A549 (cell line): ENCODE measurements at regions not wholly inside any gene's neighbourhood (a gene's known extent, or its start where the extent isn't known, plus 50 kb on each side); places are given as distances from the start of the nearest gene placed in this dataset.

Source experiments
- ATAC-seq, 2 experiments: fragments of 200-7000 bp in 1 of 2; fragments of >200 bp in 1 of 2; cut with Nextera tagmentation in 1 of 2; cut with Tn5 transposase in 1 of 2; 3 replicates each; pipeline versions ENCODE4 v1.8.0 to v1.9.1; 2018 to 2020; ENCODE audit warnings: mild to moderate bottlenecking in 1 of 2, moderate library complexity in 1 of 2
- CTCF ChIA-PET: fragments of 300-600 bp; sonication (Branson Sonifier 250); formaldehyde crosslinking; extraction: SDS; loops from one replicate; lab custom pipeline; 2021; ENCODE audit warnings: antibody characterized with exemption, inconsistent platforms; lab: Yijun Ruan, JAX
- POLR2A ChIA-PET: fragments of 350-600 bp; formaldehyde crosslinking; extraction: SDS; loops from one replicate; lab custom pipeline; 2021; ENCODE audit warnings: antibody characterized with exemption, inconsistent platforms; lab: Yijun Ruan, JAX
- DNase-seq, 2 experiments: peaks; one replicate each; pipeline versions ENCODE4 v3.0.0 to v3.0.0-alpha.2; 2011 to 2016; ENCODE audit warnings: low read depth in 1 of 2, low spot score in 1 of 2
- FAIRE-seq: peaks from 2 replicates; lab custom pipeline; 2011; peaks lifted over from hg19 to GRCh38; lab: Jason Lieb, UNC
- H3K27ac ChIP-seq, 2 experiments: fragments of >200 bp; sonication (Bioruptor Twin); formaldehyde crosslinking; 3 replicates each; pipeline ENCODE4 v1.5.1; 2016 to 2017
- H3K4me1 ChIP-seq: fragments of >200 bp; sonication (Bioruptor Twin); formaldehyde crosslinking; 3 replicates; pipeline ENCODE4 v1.6.1; 2016
- H3K4me2 ChIP-seq: fragments of >200 bp; sonication (Bioruptor Twin); formaldehyde crosslinking; 3 replicates; pipeline ENCODE4 v1.6.1; 2016
- H3K4me3 ChIP-seq: fragments of >200 bp; sonication (Bioruptor Twin); formaldehyde crosslinking; 3 replicates; pipeline ENCODE4 v1.5.1; 2016
- H3K9me3 ChIP-seq: fragments of >200 bp; sonication (Bioruptor Twin); formaldehyde crosslinking; 3 replicates; pipeline ENCODE4 v1.6.1; 2016
- BCL3 ChIP-seq: fragments of >200 bp; sonication (Bioruptor Twin); formaldehyde crosslinking; IDR thresholded peaks from 3 replicates; pipeline ENCODE4 v1.6.1; 2016
- CTCF ChIP-seq: fragments of >200 bp; sonication (Bioruptor Twin); formaldehyde crosslinking; IDR thresholded peaks from 3 replicates; pipeline ENCODE4 v1.5.1; 2016
- FOSL2 ChIP-seq, 2 experiments: fragments of 450-650 bp in 1 of 2; fragments of >200 bp in 1 of 2; sonication (Bioruptor Twin) in 1 of 2; formaldehyde crosslinking; IDR thresholded peaks; 2 replicates each; pipeline versions ENCODE4 v1.5.0 to v1.6.1; 2016 to 2020; ENCODE audit warnings: mild to moderate bottlenecking in 1 of 2, moderate library complexity in 1 of 2
- HMGXB4 ChIP-seq: fragments of 250-450 bp; sonication (Bioruptor Pico); IDR thresholded peaks from 2 replicates; pipeline ENCODE4 v1.5.0; 2021; ENCODE audit warnings: mild to moderate bottlenecking, moderate library complexity, borderline replicate concordance
- HOXB13 ChIP-seq: fragments of 250-450 bp; sonication (Bioruptor Pico); IDR thresholded peaks from 2 replicates; pipeline ENCODE4 v1.5.0; 2020; ENCODE audit warnings: low read depth, mild to moderate bottlenecking, moderate library complexity
- KDM5A ChIP-seq: fragments of 200-600 bp; sonication (generic); IDR thresholded peaks from 2 replicates; pipeline ENCODE4 v1.6.1; 2016; ENCODE audit warnings: antibody characterized with exemption, mild to moderate bottlenecking
- NPAS2 ChIP-seq: fragments of 250-450 bp; sonication (Bioruptor Pico); IDR thresholded peaks from 2 replicates; pipeline ENCODE4 v1.8.0; 2022; ENCODE audit warnings: mild to moderate bottlenecking, moderate library complexity, borderline replicate concordance
- PHF8 ChIP-seq: fragments of 200-600 bp; sonication (generic); IDR thresholded peaks from 2 replicates; pipeline ENCODE4 v1.6.1; 2016; ENCODE audit warnings: low read depth, mild to moderate bottlenecking, antibody characterized with exemption, moderate library complexity, borderline replicate concordance
- POLR2A ChIP-seq: IDR thresholded peaks from 2 replicates; pipeline ENCODE4 v1.6.1; 2012; ENCODE audit warnings: mild to moderate bottlenecking, low read length
- RAD21 ChIP-seq, 2 experiments: fragments of >200 bp in 1 of 2; sonication (Bioruptor Twin) in 1 of 2; formaldehyde crosslinking in 1 of 2; IDR thresholded peaks in 1 of 2; conservative IDR thresholded peaks in 1 of 2; 2 replicates in 1 of 2; 3 replicates in 1 of 2; pipeline ENCODE4 v1.6.1; 2012 to 2018; ENCODE audit warnings: inconsistent platforms in 1 of 2
- REST ChIP-seq: fragments of 200-600 bp; sonication (generic); IDR thresholded peaks from 2 replicates; pipeline ENCODE4 v1.6.1; 2016; ENCODE audit warnings: antibody characterized with exemption, mild to moderate bottlenecking, moderate library complexity
- RFX5 ChIP-seq: fragments of 450-650 bp; IDR thresholded peaks from 2 replicates; pipeline ENCODE4 v1.7.1; 2014; ENCODE audit warnings: antibody characterized with exemption, mild to moderate bottlenecking, moderate library complexity
- SMC3 ChIP-seq: fragments of >200 bp; sonication (Bioruptor Twin); formaldehyde crosslinking; IDR thresholded peaks from 3 replicates; pipeline ENCODE4 v1.6.1; 2018; ENCODE audit warnings: inconsistent platforms
- SREBF2 ChIP-seq: fragments of 450-650 bp; IDR thresholded peaks from 2 replicates; pipeline ENCODE4 v1.6.1; 2014; ENCODE audit warnings: mild to moderate bottlenecking, moderate library complexity
- WGBS: methylation state at CpG from one replicate; pipeline ENCODE4 v1.1.6; 2017; ENCODE audit errors: missing lambda C conversion rate; 5-methylcytosine and 5-hydroxymethylcytosine counted together
- TF ChIP-seq, protein P1 (sequence below): IDR thresholded peaks from 2 replicates; pipeline ENCODE4 v1.6.1; 2012
- TF ChIP-seq, protein P2 (sequence below): IDR thresholded peaks from 2 replicates; pipeline ENCODE4 v1.6.1; 2012

DNA sequence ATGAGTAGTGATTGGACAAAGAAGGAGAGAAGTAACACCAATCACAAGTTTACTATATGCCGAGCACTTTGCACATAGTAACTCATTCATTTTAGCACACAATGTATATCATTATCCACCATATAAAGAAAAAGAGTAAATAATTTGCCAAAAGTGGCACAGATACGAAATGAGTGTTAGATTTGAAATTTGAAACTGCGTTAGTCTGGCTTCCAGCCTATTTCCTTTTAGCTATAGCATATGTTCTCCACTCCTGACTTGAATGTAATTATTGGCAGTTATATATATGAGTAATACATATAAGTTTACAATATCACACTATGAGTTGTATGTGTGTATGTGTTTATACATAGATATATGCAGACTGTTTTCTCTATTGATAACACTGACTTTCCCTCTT, 98.6 kb downstream of the NOL4 start (continued):
- TF ChIP-seq REST (no peak), BCL3 (no peak)
- TF ChIP-seq, all 56 proteins: peak for 0

DNA sequence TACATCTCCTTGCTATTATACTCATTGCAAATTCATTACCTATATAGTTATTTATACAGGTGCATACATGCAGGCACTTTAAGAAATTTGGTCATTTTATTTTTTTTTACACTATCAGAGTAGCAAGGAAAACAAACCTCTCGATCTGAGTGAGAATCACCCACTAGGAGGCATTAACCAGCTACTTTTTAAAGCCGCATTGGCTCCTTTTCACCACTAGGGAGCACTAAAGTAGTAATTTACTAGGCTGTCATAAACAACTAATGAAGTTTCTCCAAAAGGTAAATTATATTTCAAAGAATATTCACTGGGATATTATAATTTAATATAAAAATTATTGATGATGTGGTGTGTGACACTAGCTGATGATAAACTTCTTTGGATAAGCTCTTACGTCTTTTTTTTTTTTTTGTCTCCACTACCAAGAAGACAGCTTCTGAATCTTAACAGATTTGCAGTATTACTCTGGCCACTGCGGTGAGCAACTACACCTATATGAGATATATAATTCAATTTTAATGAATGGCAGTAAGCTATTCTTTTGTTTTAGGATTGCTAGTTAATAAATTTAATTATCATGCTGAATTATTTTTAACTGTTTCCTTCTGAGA, 101.9 kb downstream of the NOL4 start:
- Histone ChIP-seq H3K9me3 (no peaks in the 10 kb centered on the region), H3K27ac (no peak overlapping the region), H3K4me2 (no peak overlapping the region), H3K4me1 (no peaks in the 10 kb centered on the region), H3K4me3 (no peak overlapping the region)
- ChIA-PET CTCF (interaction anchor here (0.6 to 1.4 kb wide), 8 partner anchors 157 to 787 kb away, joined by 3 to 11 read pairs (median 3); no protein-coding TSS in a partner anchor), POLR2A (no interaction called here)
- ATAC-seq, result peak in 1 of 2 experiments; percentile 57; a peak in 3 of 6 replicates
- WGBS, result under 1% methylated on average over 4 of the region's 4 CpGs
- FAIRE-seq, result no peak
- TF ChIP-seq RAD21 (conservative IDR thresholded peaks at IDR 0.05 in 1 of 2, IDR thresholded peaks at IDR 0.05 in 1 of 2), result peak; percentile 46 to 61; a peak in 4 of 5 replicates
- TF ChIP-seq SMC3, result peak; percentile 51; the same call in 2 of the 3 replicates
- no peak for TF ChIP-seq FOSL2 (IDR thresholded peaks at IDR 0.05)
- no peak for TF ChIP-seq FOSL2 (CRISPR knock-in tag; IDR thresholded peaks at IDR 0.05)
- TF ChIP-seq, protein P1, sequence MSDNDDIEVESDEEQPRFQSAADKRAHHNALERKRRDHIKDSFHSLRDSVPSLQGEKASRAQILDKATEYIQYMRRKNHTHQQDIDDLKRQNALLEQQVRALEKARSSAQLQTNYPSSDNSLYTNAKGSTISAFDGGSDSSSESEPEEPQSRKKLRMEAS, result no peak
- TF ChIP-seq CTCF, result peak; percentile 71
- no peak for TF ChIP-seq KDM5A
- TF ChIP-seq SREBF2, result no peak
- no peak for TF ChIP-seq PHF8
- no peak for TF ChIP-seq HMGXB4
- DNase-seq, result peak; percentile 2 to 45

- POLR2A ChIA-PET, result no interaction called here
- CTCF ChIA-PET, result no interaction called here
These were observed 103.5 kb downstream of the NOL4 start for GRCh38 chr18:34121200-34121721.

More at GRCh38 chr18:34121200-34121721, 103.5 kb downstream of the NOL4 start:
- 1% methylated on average over 4 of the region's 4 CpGs for WGBS
- H3K4me1 ChIP-seq, result no peaks in the 10 kb centered on the region
- H3K27ac ChIP-seq, result no peak overlapping the region
- TF ChIP-seq HOXB13 (CRISPR knock-in tag) (no peak), KDM5A (no peak), POLR2A (no peak), RFX5 (no peak), NPAS2 (CRISPR knock-in tag) (no peak)
- TF ChIP-seq, protein P2, sequence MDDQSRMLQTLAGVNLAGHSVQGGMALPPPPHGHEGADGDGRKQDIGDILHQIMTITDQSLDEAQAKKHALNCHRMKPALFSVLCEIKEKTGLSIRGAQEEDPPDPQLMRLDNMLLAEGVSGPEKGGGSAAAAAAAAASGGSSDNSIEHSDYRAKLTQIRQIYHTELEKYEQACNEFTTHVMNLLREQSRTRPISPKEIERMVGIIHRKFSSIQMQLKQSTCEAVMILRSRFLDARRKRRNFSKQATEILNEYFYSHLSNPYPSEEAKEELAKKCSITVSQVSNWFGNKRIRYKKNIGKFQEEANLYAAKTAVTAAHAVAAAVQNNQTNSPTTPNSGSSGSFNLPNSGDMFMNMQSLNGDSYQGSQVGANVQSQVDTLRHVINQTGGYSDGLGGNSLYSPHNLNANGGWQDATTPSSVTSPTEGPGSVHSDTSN, result no peak
- no peak overlapping the region for H3K4me2 ChIP-seq
- DNase-seq (no peak), FAIRE-seq (no peak), ATAC-seq (no peak)
- no peak overlapping the region for H3K4me3 ChIP-seq
- no peaks in the 10 kb centered on the region for H3K9me3 ChIP-seq
